Mesenchymal stem cell (in vitro differentiated cells and primary cell): ENCODE measurements at regions not wholly inside any gene's neighbourhood (a gene's known extent, or its start where the extent isn't known, plus 50 kb on each side); places are given as distances from the start of the nearest gene placed in this dataset.

Experiments
- DNase-seq: peaks from one replicate; pipeline ENCODE4 v3.0.0-alpha.2; 2013
- H2AFZ ChIP-seq: one replicate; pipeline ENCODE4 v1.6.1; 2013; ENCODE audit warnings: low read depth, mild to moderate bottlenecking, control low read depth, inconsistent platforms, low read length, moderate library complexity
- H2AK5ac ChIP-seq: 2 replicates; pipeline ENCODE4 v1.6.1; 2013; ENCODE audit warnings: low read length, moderate library complexity, mild to moderate bottlenecking, inconsistent platforms; ENCODE audit not compliant: severe bottlenecking
- H2BK120ac ChIP-seq: one replicate; pipeline ENCODE4 v1.6.1; 2013; ENCODE audit warnings: low read depth, mild to moderate bottlenecking, inconsistent platforms, low read length, moderate library complexity
- H2BK12ac ChIP-seq, 2 experiments: one replicate each; pipeline ENCODE4 v1.6.1; 2013; ENCODE audit warnings: inconsistent platforms in 2 of 2, low read length in 2 of 2, mild to moderate bottlenecking in 2 of 2, moderate library complexity in 2 of 2, control low read depth in 1 of 2
- H2BK15ac ChIP-seq: one replicate; pipeline ENCODE4 v1.6.1; 2013; ENCODE audit warnings: mild to moderate bottlenecking, low read depth, inconsistent platforms; ENCODE audit not compliant: poor library complexity, severe bottlenecking
- H2BK5ac ChIP-seq: 2 replicates; pipeline ENCODE4 v1.6.1; 2013; ENCODE audit warnings: low read depth, mild to moderate bottlenecking, low read length, control low read depth, inconsistent platforms; ENCODE audit not compliant: poor library complexity, severe bottlenecking
- H3K14ac ChIP-seq, 2 experiments: one replicate each; pipeline ENCODE4 v1.6.1; 2013; ENCODE audit warnings: inconsistent platforms in 2 of 2, low read length in 2 of 2, control low read depth in 1 of 2, mild to moderate bottlenecking in 1 of 2, moderate library complexity in 1 of 2
- H3K18ac ChIP-seq, 2 experiments: one replicate each; pipeline ENCODE4 v1.6.1; 2013; ENCODE audit warnings: inconsistent platforms in 2 of 2, low read length in 2 of 2, control low read depth in 1 of 2, low read depth in 1 of 2, mild to moderate bottlenecking in 1 of 2
- H3K23ac ChIP-seq, 2 experiments: one replicate each; pipeline ENCODE4 v1.6.1; 2013; ENCODE audit warnings: inconsistent platforms in 2 of 2, low read length in 2 of 2, mild to moderate bottlenecking in 2 of 2, moderate library complexity in 2 of 2, control low read depth in 1 of 2
- H3K27ac ChIP-seq: 2 replicates; pipeline ENCODE4 v1.5.1; 2013; ENCODE audit warnings: mild to moderate bottlenecking, moderate library complexity, low read length, control low read depth, inconsistent platforms; ENCODE audit not compliant: poor library complexity, severe bottlenecking
- H3K27me3 ChIP-seq, 2 experiments: 2 replicates each; pipeline versions ENCODE4 v1.6.1 to v1.7.0; 2013; ENCODE audit warnings: low read length in 2 of 2, mild to moderate bottlenecking in 2 of 2, moderate library complexity in 2 of 2, control low read depth in 1 of 2, inconsistent platforms in 1 of 2; ENCODE audit not compliant: control insufficient read depth in 1 of 2, insufficient read depth in 1 of 2
- H3K36me3 ChIP-seq, 2 experiments: 2 replicates each; pipeline versions ENCODE4 v1.6.1 to v1.7.0; 2013; ENCODE audit warnings: low read length in 2 of 2, control low read depth in 1 of 2, inconsistent platforms in 1 of 2, low read depth in 1 of 2, mild to moderate bottlenecking in 1 of 2; ENCODE audit not compliant: insufficient read depth in 2 of 2, control insufficient read depth in 1 of 2
- H3K4ac ChIP-seq, 2 experiments: one replicate each; pipeline ENCODE4 v1.6.1; 2013; ENCODE audit warnings: inconsistent platforms in 2 of 2, low read length in 2 of 2, mild to moderate bottlenecking in 2 of 2, moderate library complexity in 2 of 2, control low read depth in 1 of 2, low read depth in 1 of 2
- H3K4me1 ChIP-seq: 2 replicates; pipeline ENCODE4 v1.6.1; 2013; ENCODE audit warnings: low read depth, low read length, control low read depth; ENCODE audit not compliant: control insufficient read depth, insufficient read depth
- H3K4me2 ChIP-seq: 2 replicates; pipeline ENCODE4 v1.6.1; 2013; ENCODE audit warnings: low read length, mild to moderate bottlenecking, inconsistent platforms; ENCODE audit not compliant: poor library complexity, severe bottlenecking
- H3K4me3 ChIP-seq, 2 experiments: 2 replicates each; pipeline versions ENCODE4 v1.5.1 to v1.7.0; 2013; ENCODE audit warnings: low read length in 2 of 2, mild to moderate bottlenecking in 2 of 2, control low read depth in 1 of 2, low read depth in 1 of 2; ENCODE audit not compliant: insufficient read depth in 1 of 2
- H3K79me1 ChIP-seq: replicated peaks from 2 replicates; pipeline ENCODE4 v1.6.1; 2013; ENCODE audit warnings: mild to moderate bottlenecking, control low read depth, low read length, inconsistent platforms; ENCODE audit not compliant: poor library complexity, severe bottlenecking
- H3K9ac ChIP-seq: 2 replicates; pipeline ENCODE4 v1.7.0; 2013; ENCODE audit warnings: mild to moderate bottlenecking, low read length, moderate library complexity
- H3K9me3 ChIP-seq: 2 replicates; pipeline ENCODE4 v1.7.0; 2013; ENCODE audit warnings: mild to moderate bottlenecking, low read length; ENCODE audit not compliant: control insufficient read depth
- H4K8ac ChIP-seq: one replicate; pipeline ENCODE4 v1.6.1; 2013; ENCODE audit warnings: inconsistent platforms, mild to moderate bottlenecking, low read length, moderate library complexity
- H4K91ac ChIP-seq: one replicate; pipeline ENCODE4 v1.6.1; 2013; ENCODE audit warnings: mild to moderate bottlenecking, low read length, inconsistent platforms
- WGBS: methylation state at CpG from one replicate; pipeline ENCODE4 v1.1.7; 2013; ENCODE audit warnings: mixed read lengths; 5-methylcytosine and 5-hydroxymethylcytosine counted together

DNA sequence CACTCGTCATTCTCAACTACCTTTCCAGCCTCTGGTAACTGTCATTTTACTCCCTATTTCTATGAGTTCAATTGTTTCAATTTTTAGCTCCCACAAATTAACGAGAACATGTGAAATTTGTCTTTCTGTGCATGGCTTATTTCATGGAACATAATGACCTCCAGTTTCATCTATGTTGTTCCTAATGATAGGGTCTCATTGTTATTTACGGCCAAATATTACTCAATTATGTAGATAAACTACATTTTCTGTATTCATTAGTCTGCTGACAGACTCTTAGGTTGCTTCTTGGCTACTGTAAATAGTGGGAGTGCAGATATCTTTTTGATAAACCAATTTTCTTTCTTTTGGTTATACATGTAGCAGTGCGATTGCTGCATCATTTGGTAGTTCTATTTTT, 374.9 kb upstream of the ROBO1 start:
- H3K4ac ChIP-seq, result no peak overlapping the region
- WGBS, result 67% methylated on average over 2 of the region's 4 CpGs

DNA sequence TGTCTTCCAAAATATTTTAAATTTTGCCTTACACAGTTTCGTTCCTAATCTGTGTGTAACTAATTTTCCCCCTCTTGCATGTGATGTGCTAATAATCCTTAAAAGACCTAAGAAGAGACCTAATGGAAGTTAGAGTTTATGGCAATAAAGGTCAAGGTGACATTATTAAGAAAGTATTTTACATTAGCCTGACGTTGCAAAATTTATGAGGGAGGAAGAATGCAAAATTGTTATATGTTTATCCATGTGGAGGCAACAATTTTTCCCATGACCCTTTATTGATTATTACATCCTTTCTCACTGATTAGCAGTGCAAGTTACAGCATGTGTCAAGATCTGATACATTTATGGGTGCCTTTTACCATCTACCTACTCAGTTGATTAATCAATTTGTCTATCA, 373.8 kb upstream of the ROBO1 start:
- Histone ChIP-seq H3K36me3 (no peaks in the 10 kb centered on the region), H3K79me1 (no peaks in the 10 kb centered on the region), H3K9ac (no peak overlapping the region), H3K18ac (no peak overlapping the region), H2AK5ac (no peak overlapping the region), H3K23ac (no peak overlapping the region), H2AFZ (no peak overlapping the region), H2BK12ac (no peak overlapping the region), H3K27me3 (no peaks in the 10 kb centered on the region), H3K27ac (no peak overlapping the region), H3K4me2 (no peak overlapping the region), H4K8ac (no peak overlapping the region), H3K9me3 (peaks cover 11% of the 10 kb centered on the region), H2BK120ac (no peak overlapping the region), H3K14ac (no peak overlapping the region), H2BK15ac (no peak overlapping the region), H3K4me3 (no peak overlapping the region), H2BK5ac (no peak overlapping the region), H4K91ac (no peak overlapping the region), H3K4me1 (no peaks in the 10 kb centered on the region), H3K4ac (no peak overlapping the region)
- 88% methylated on average over 1 of the region's 2 CpGs for WGBS
- no peak for DNase-seq

More for the DNA sequence above, 374.9 kb upstream of the ROBO1 start:
- Histone ChIP-seq H3K4me1 (no peaks in the 10 kb centered on the region), H4K91ac (no peak overlapping the region), H3K14ac (no peak overlapping the region), H3K27ac (no peak overlapping the region), H3K9me3 (peaks cover 12% of the 10 kb centered on the region), H2BK120ac (no peak overlapping the region), H2BK12ac (no peak overlapping the region), H2BK15ac (no peak overlapping the region), H2AFZ (no peak overlapping the region), H4K8ac (no peak overlapping the region), H3K27me3 (no peaks in the 10 kb centered on the region), H3K79me1 (no peaks in the 10 kb centered on the region), H3K4me2 (no peak overlapping the region), H2AK5ac (no peak overlapping the region), H3K4me3 (no peak overlapping the region), H3K23ac (no peak overlapping the region), H3K36me3 (no peaks in the 10 kb centered on the region), H3K18ac (no peak overlapping the region), H2BK5ac (no peak overlapping the region), H3K9ac (no peak overlapping the region)
- DNase-seq, result no peak

DNA sequence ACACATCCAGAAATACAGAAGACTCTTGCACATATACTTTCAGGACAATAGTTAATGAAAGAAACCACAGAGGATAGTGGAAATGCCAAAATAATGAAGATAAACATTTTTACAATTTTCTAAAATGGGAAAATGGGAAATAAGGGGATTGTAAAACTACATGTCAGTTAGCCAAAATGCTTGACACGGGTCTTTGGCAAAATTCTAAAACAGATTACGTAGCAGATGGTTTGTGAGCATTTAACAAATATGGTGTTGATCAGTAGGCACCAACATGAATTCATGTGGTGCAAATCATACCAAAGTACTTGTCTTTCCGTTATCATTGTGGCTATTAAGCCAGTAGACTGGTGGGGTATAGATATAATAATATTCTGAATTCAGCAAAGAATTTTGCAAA, 348.5 kb upstream of the ROBO1 start:
- no peak overlapping the region for H3K14ac ChIP-seq
- no peak overlapping the region for H3K4ac ChIP-seq
- no peaks in the 10 kb centered on the region for H3K79me1 ChIP-seq
- H4K91ac ChIP-seq, result no peak overlapping the region
- H3K18ac ChIP-seq, result no peak overlapping the region
- no peak overlapping the region for H3K9ac ChIP-seq
- no peak overlapping the region for H3K27ac ChIP-seq
- no peak overlapping the region for H2BK12ac ChIP-seq
- no peak overlapping the region for H2BK120ac ChIP-seq
- H3K4me2 ChIP-seq, result no peak overlapping the region
- no peak overlapping the region for H2BK15ac ChIP-seq
- no peak overlapping the region for H3K4me3 ChIP-seq
- no peaks in the 10 kb centered on the region for H3K36me3 ChIP-seq
- DNase-seq, result no peak
- no peak overlapping the region for H2AK5ac ChIP-seq
- no peak overlapping the region for H4K8ac ChIP-seq
- no peak overlapping the region for H2BK5ac ChIP-seq
- H3K9me3 ChIP-seq, result no peaks in the 10 kb centered on the region
- no peaks in the 10 kb centered on the region for H3K4me1 ChIP-seq
- H3K23ac ChIP-seq, result no peak overlapping the region
- no peak overlapping the region for H2AFZ ChIP-seq
- H3K27me3 ChIP-seq, result no peaks in the 10 kb centered on the region
- WGBS, result 77% methylated on average over 2 of the region's 3 CpGs

DNA sequence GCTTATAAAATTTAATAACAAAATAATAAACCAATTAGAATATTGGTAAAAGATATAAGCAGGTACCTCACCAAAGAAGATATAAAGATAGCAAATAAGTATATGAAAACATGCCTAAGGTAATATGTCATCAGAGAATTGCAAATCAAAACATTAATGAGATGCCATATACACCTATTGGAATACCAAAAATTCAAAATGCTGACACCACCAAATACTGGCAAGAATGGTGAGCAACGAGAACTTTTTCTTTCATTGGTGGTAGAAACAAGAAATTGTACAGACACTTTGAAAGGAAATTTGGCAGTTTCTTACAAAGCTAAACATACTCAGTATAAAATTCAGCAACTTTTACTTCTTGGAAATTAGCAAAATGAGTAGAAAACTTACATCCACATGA, 346.9 kb upstream of the ROBO1 start:
- Histone ChIP-seq H3K4me2 (no peak overlapping the region), H3K18ac (no peak overlapping the region), H3K27ac (no peak overlapping the region), H3K9ac (no peak overlapping the region), H2AFZ (no peak overlapping the region), H3K4ac (no peak overlapping the region), H3K14ac (no peak overlapping the region), H3K4me3 (no peak overlapping the region), H2BK5ac (no peak overlapping the region), H3K36me3 (no peaks in the 10 kb centered on the region), H4K8ac (no peak overlapping the region), H2BK12ac (no peak overlapping the region), H2BK15ac (no peak overlapping the region), H4K91ac (no peak overlapping the region), H3K9me3 (no peaks in the 10 kb centered on the region), H2AK5ac (no peak overlapping the region), H3K79me1 (no peaks in the 10 kb centered on the region), H3K4me1 (no peaks in the 10 kb centered on the region), H3K27me3 (no peaks in the 10 kb centered on the region), H2BK120ac (no peak overlapping the region), H3K23ac (no peak overlapping the region)
- WGBS, result no CpG with 5 or more reads among the region's 1 CpG
- DNase-seq, result no peak
